CD4-positive, alpha-beta T cell (primary cell): ENCODE measurements at regions not wholly inside any gene's neighbourhood (a gene's known extent, or its start where the extent isn't known, plus 50 kb on each side); places are given as distances from the start of the nearest gene placed in this dataset.
A peak's percentile ranks its signal among the peaks of the same experiment; 100 is the strongest.

Source experiments
- ATAC-seq: fragments of 200-7000 bp; cut with Tn5 transposase; one replicate; pipeline ENCODE4 v1.10.0; 2022; ENCODE audit warnings: mild to moderate bottlenecking; ENCODE audit not compliant: poor library complexity
- CTCF ChIA-PET: fragments of 350-600 bp; sonication (Branson Sonifier 250); formaldehyde crosslinking; loops from one replicate; lab custom pipeline; 2021; ENCODE audit warnings: antibody characterized with exemption, inconsistent platforms; lab: Charles Lee
- POLR2A ChIA-PET: fragments of 350-600 bp; sonication (Branson Sonifier 250); formaldehyde crosslinking; loops from one replicate; lab custom pipeline; 2021; ENCODE audit warnings: antibody characterized with exemption, inconsistent platforms; lab: Charles Lee
- DNase-seq, 14 experiments: peaks; one replicate each; pipeline ENCODE4 v3.0.0-alpha.2; 2013 to 2020; ENCODE audit warnings: mixed read lengths in 2 of 14
- H3K27ac ChIP-seq, 2 donors: one replicate each; pipeline versions ENCODE4 v1.5.1 to v1.7.0; 2013; ENCODE audit warnings: low read length in 2 of 2, low read depth in 1 of 2, mild to moderate bottlenecking in 1 of 2
- H3K27me3 ChIP-seq, 2 experiments: 1 replicate in 1 of 2; 2 replicates in 1 of 2; pipeline versions ENCODE4 v1.6.1 to v1.7.0; 2013; ENCODE audit warnings: low read length in 2 of 2, control low read depth in 1 of 2, mild to moderate bottlenecking in 1 of 2, moderate library complexity in 1 of 2; ENCODE audit not compliant: insufficient read depth in 2 of 2, control insufficient read depth in 1 of 2
- H3K36me3 ChIP-seq: one replicate; pipeline ENCODE4 v1.6.1; 2013; ENCODE audit warnings: low read length, control low read depth; ENCODE audit not compliant: insufficient read depth
- H3K4me1 ChIP-seq: one replicate; pipeline ENCODE4 v1.6.1; 2013; ENCODE audit warnings: low read length, control low read depth; ENCODE audit not compliant: insufficient read depth
- H3K4me3 ChIP-seq: one replicate; pipeline ENCODE4 v1.5.1; 2013; ENCODE audit warnings: mild to moderate bottlenecking, low read length, moderate library complexity
- H3K9me3 ChIP-seq, 2 experiments: 1 replicate in 1 of 2; 2 replicates in 1 of 2; pipeline versions ENCODE4 v1.6.1 to v1.7.0; 2013; ENCODE audit warnings: low read length in 2 of 2, mild to moderate bottlenecking in 2 of 2, control low read depth in 1 of 2, moderate library complexity in 1 of 2; ENCODE audit not compliant: control insufficient read depth in 1 of 2, insufficient read depth in 1 of 2
- H3K27ac Mint-ChIP-seq: one replicate; pipeline ENCODE4 v1.8.0; 2020; ENCODE audit warnings: mixed read lengths
- H3K27me3 Mint-ChIP-seq: one replicate; pipeline ENCODE4 v1.8.0; 2021; ENCODE audit warnings: mixed read lengths
- H3K36me3 Mint-ChIP-seq: one replicate; pipeline ENCODE4 v1.8.0; 2021; ENCODE audit warnings: low read depth, mixed read lengths
- H3K4me1 Mint-ChIP-seq: one replicate; pipeline ENCODE4 v1.8.0; 2021; ENCODE audit warnings: low read depth, mixed read lengths
- H3K4me3 Mint-ChIP-seq: one replicate; pipeline ENCODE4 v1.8.0; 2020; ENCODE audit warnings: mild to moderate bottlenecking, mixed read lengths
- H3K9me3 Mint-ChIP-seq: one replicate; pipeline ENCODE4 v1.8.0; 2020; ENCODE audit warnings: mixed read lengths
- CTCF ChIP-seq: fragments of 200-600 bp; IDR thresholded peaks from one replicate; pipeline ENCODE4 v1.8.0; 2022; ENCODE audit warnings: antibody characterized with exemption, mild to moderate bottlenecking
- intact Hi-C, 2 experiments: fragments of 100-400 bp; cut with DNase I in 1 of 2; cut with micrococcal nuclease in 1 of 2; formaldehyde crosslinking; loops; one replicate each; pipeline versions ENCODE4 v1.15.1 to v1.9.0; 2023 to 2025; cut with DNase I, micrococcal nuclease

GRCh38 chr21:15514073-15514946 is 215.5 kb upstream of the USP25 start:
- ATAC-seq (peak; percentile 99), DNase-seq (peak; percentile 36 to 90 (median 53))
- POLR2A ChIA-PET = interaction anchor here (1.2 to 1.5 kb wide), 2 partner anchors 9 to 449 kb away, joined by 3 to 5 read pairs; partner anchors contain the start of gene NRIP1
- Mint-ChIP-seq H3K4me1 (peaks cover 38% of the 10 kb centered on the region), H3K27ac (peak overlapping the region; percentile 82), H3K36me3 (peaks cover 3% of the 10 kb centered on the region), H3K27me3 (no peaks in the 10 kb centered on the region), H3K9me3 (peaks cover 3% of the 10 kb centered on the region), H3K4me3 (peak overlapping the region; percentile 26)
- intact Hi-C loops = loop anchor here in 1 of 2 experiments (10.0 kb wide), 1 partner anchor 210 kb away; the partner anchor contains the start of gene USP25
- Histone ChIP-seq H3K36me3 (no peaks in the 10 kb centered on the region), H3K27ac (peak overlapping the region; percentile 0 to 53), H3K9me3 (no peaks in the 10 kb centered on the region), H3K4me3 (peak overlapping the region; percentile 12), H3K4me1 (peaks cover 6% of the 10 kb centered on the region), H3K27me3 (no peaks in the 10 kb centered on the region)
- CTCF ChIA-PET = no interaction called here
- TF ChIP-seq CTCF = no peak

- CTCF ChIA-PET = no interaction called here
- peak overlapping the region; percentile 10 for H3K27ac Mint-ChIP-seq
Observed at GRCh38 chr21:15515908-15516307, 213.9 kb upstream of the USP25 start.

GRCh38 chr21:15517394-15517793 is 212.4 kb upstream of the USP25 start:
- Histone ChIP-seq H3K36me3 (no peaks in the 10 kb centered on the region), H3K27me3 (no peaks in the 10 kb centered on the region), H3K4me1 (peaks cover 17% of the 10 kb centered on the region), H3K4me3 (no peak overlapping the region), H3K27ac (no peak overlapping the region), H3K9me3 (peaks cover 0 to 4% of the 10 kb centered on the region in 2 experiments)
- intact Hi-C loops = loop anchor here (5.0 to 10.0 kb wide), 2 partner anchors 207 to 210 kb away; partner anchors contain the start of gene USP25 (in 2 of the 2)
- H3K36me3 Mint-ChIP-seq = peaks cover 3% of the 10 kb centered on the region
- peaks cover 55% of the 10 kb centered on the region for H3K4me1 Mint-ChIP-seq
- no peak for TF ChIP-seq CTCF
- no peaks in the 10 kb centered on the region for H3K27me3 Mint-ChIP-seq
- ATAC-seq = no peak
- ChIA-PET CTCF (no interaction called here), POLR2A (interaction anchor here (1.0 kb wide), 1 partner anchor 1134 kb away, joined by 3 read pairs; no protein-coding TSS in a partner anchor)
- no peak overlapping the region for H3K27ac Mint-ChIP-seq
- H3K4me3 Mint-ChIP-seq = no peak overlapping the region
- DNase-seq = no peak
- peaks cover 3% of the 10 kb centered on the region for H3K9me3 Mint-ChIP-seq

More at GRCh38 chr21:15515908-15516307, 213.9 kb upstream of the USP25 start:
- Mint-ChIP-seq H3K4me3 (no peak overlapping the region), H3K27me3 (no peaks in the 10 kb centered on the region), H3K4me1 (peaks cover 50% of the 10 kb centered on the region), H3K36me3 (peaks cover 3% of the 10 kb centered on the region), H3K9me3 (peaks cover 3% of the 10 kb centered on the region)
- Histone ChIP-seq H3K4me3 (no peak overlapping the region), H3K4me1 (peaks cover 9% of the 10 kb centered on the region), H3K9me3 (no peaks in the 10 kb centered on the region), H3K27me3 (no peaks in the 10 kb centered on the region), H3K27ac (no peak overlapping the region), H3K36me3 (no peaks in the 10 kb centered on the region)
- intact Hi-C loops = loop anchor here (5.0 to 10.0 kb wide), 2 partner anchors 209 to 211 kb away; partner anchors contain the start of gene USP25 (in 2 of the 2)
- no peak for DNase-seq
- TF ChIP-seq CTCF = no peak
- POLR2A ChIA-PET = interaction anchor here (0.7 to 0.9 kb wide), 2 partner anchors 12 to 29 kb away, joined by 3 read pairs; no protein-coding TSS in a partner anchor
- no peak for ATAC-seq
